ENCODE measurements at regions not wholly inside any gene's neighbourhood (a gene's known extent, or its start where the extent isn't known, plus 50 kb on each side); places are given as distances from the start of the nearest gene placed in this dataset.

- no peak for DNase-seq
These were observed 59.6 kb downstream of the OLIG3 start for GRCh38 chr6:137434640-137435039.

GRCh38 chr6:137432054-137432611 is 62.1 kb downstream of the OLIG3 start:
- peak; percentile 65 for DNase-seq

GRCh38 chr6:137430954-137431353 is 63.2 kb downstream of the OLIG3 start:
- no peak for DNase-seq

GRCh38 chr6:137427656-137428290 is 66.4 kb downstream of the OLIG3 start:
- DNase-seq, result no peak

GRCh38 chr6:137426007-137426689 is 68.0 kb downstream of the OLIG3 start:
- DNase-seq, result no peak

- no peak for DNase-seq
These were observed 69.9 kb downstream of the OLIG3 start for GRCh38 chr6:137424251-137424650.

GRCh38 chr6:137423451-137424168 is 70.6 kb downstream of the OLIG3 start:
- peak; percentile 35 for DNase-seq

GRCh38 chr6:137417396-137417795 is 76.8 kb downstream of the OLIG3 start:
- DNase-seq, result no peak

- DNase-seq, result no peak
These were observed 77.7 kb downstream of the OLIG3 start for GRCh38 chr6:137416376-137417109.

- no peak for DNase-seq
These were observed 78.4 kb downstream of the OLIG3 start for GRCh38 chr6:137415834-137416190.

GRCh38 chr6:137415127-137415833 is 78.9 kb downstream of the OLIG3 start:
- DNase-seq, result no peak

- no peak for DNase-seq
These were observed 79.6 kb downstream of the OLIG3 start for GRCh38 chr6:137414599-137414998.

GRCh38 chr6:137413482-137413881 is 80.7 kb downstream of the OLIG3 start:
- DNase-seq, result no peak

GRCh38 chr6:137412562-137412961 is 81.6 kb downstream of the OLIG3 start:
- DNase-seq, result no peak

GRCh38 chr6:137409266-137409777 is 84.9 kb downstream of the OLIG3 start:
- DNase-seq, result no peak

- DNase-seq, result no peak
These were observed 86.4 kb downstream of the OLIG3 start for GRCh38 chr6:137407816-137408215.

GRCh38 chr6:137405806-137406205 is 88.4 kb downstream of the OLIG3 start:
- no peak for DNase-seq

GRCh38 chr6:137403855-137404254 is 90.3 kb downstream of the OLIG3 start:
- DNase-seq, result no peak

- DNase-seq, result no peak
These were observed 90.8 kb downstream of the OLIG3 start for GRCh38 chr6:137403443-137403842.

GRCh38 chr6:137402143-137402680 is 92.0 kb downstream of the OLIG3 start:
- peak; percentile 68 for DNase-seq

GRCh38 chr6:137401088-137401487 is 93.1 kb downstream of the OLIG3 start:
- DNase-seq, result no peak

GRCh38 chr6:137399881-137400443 is 94.2 kb downstream of the OLIG3 start:
- DNase-seq, result peak; percentile 52

Data from NCI-H524 treated with DMSO at 0.1 percent for 48 hours (cell line).